WERI-Rb-1 (cell line): ENCODE measurements at regions not wholly inside any gene's neighbourhood (a gene's known extent, or its start where the extent isn't known, plus 50 kb on each side); places are given as distances from the start of the nearest gene placed in this dataset.

ENCODE experiments used
- DNase-seq: peaks from one replicate; pipeline ENCODE4 v3.0.0-alpha.2; 2020
- H3K27ac ChIP-seq: fragments of 250-450 bp; sonication (Bioruptor Pico); 2 replicates; pipeline ENCODE4 v1.5.1; 2020; ENCODE audit warnings: mild to moderate bottlenecking, moderate library complexity
- H3K27me3 ChIP-seq: fragments of 250-450 bp; sonication (Bioruptor Pico); 2 replicates; pipeline ENCODE4 v1.5.1; 2021; ENCODE audit warnings: mild to moderate bottlenecking, low read depth, moderate library complexity; ENCODE audit not compliant: insufficient read depth, severe bottlenecking
- H3K36me3 ChIP-seq: fragments of 250-450 bp; sonication (Bioruptor Pico); 2 replicates; pipeline ENCODE4 v1.5.1; 2020; ENCODE audit warnings: mild to moderate bottlenecking, moderate library complexity
- H3K4me3 ChIP-seq: 2 replicates; pipeline ENCODE4 v1.5.1; 2011; ENCODE audit warnings: low read depth, mild to moderate bottlenecking, control low read depth, low read length
- H3K9me3 ChIP-seq: fragments of 250-450 bp; sonication (Bioruptor Pico); 2 replicates; pipeline ENCODE4 v1.5.1; 2021; ENCODE audit warnings: mild to moderate bottlenecking, moderate library complexity; ENCODE audit not compliant: severe bottlenecking
- TF ChIP-seq, protein P1 (sequence below): IDR thresholded peaks from 2 replicates; pipeline ENCODE4 v1.5.1; 2011; ENCODE audit warnings: low read depth, mild to moderate bottlenecking, control low read depth, inconsistent platforms, low read length

DNA sequence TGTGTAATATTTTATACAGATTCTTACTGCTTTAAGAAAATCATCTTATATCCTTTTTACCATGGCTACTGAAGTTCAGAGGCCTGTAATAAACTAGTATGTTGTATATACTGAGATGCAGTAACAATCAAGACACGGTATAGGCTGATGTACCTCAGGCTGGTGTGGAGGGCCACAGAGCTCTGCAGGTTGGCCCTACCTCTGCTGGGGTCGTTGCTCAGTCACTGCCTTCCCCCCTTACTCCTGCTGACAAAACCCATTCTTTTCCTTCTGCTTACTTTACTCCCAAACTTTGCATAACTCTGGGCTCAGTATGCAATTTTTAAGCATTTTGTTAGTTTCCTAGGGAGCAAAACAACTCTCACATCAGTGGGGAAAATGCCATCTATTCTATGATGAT lies 200.1 kb upstream of the FOXP2 start:
- H3K36me3 ChIP-seq: no peaks in the 10 kb centered on the region
- H3K27ac ChIP-seq: no peak overlapping the region
- TF ChIP-seq, protein P1, sequence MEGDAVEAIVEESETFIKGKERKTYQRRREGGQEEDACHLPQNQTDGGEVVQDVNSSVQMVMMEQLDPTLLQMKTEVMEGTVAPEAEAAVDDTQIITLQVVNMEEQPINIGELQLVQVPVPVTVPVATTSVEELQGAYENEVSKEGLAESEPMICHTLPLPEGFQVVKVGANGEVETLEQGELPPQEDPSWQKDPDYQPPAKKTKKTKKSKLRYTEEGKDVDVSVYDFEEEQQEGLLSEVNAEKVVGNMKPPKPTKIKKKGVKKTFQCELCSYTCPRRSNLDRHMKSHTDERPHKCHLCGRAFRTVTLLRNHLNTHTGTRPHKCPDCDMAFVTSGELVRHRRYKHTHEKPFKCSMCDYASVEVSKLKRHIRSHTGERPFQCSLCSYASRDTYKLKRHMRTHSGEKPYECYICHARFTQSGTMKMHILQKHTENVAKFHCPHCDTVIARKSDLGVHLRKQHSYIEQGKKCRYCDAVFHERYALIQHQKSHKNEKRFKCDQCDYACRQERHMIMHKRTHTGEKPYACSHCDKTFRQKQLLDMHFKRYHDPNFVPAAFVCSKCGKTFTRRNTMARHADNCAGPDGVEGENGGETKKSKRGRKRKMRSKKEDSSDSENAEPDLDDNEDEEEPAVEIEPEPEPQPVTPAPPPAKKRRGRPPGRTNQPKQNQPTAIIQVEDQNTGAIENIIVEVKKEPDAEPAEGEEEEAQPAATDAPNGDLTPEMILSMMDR: no peak
- H3K4me3 ChIP-seq: no peak overlapping the region
- H3K9me3 ChIP-seq: no peaks in the 10 kb centered on the region
- no peak for DNase-seq
- no peaks in the 10 kb centered on the region for H3K27me3 ChIP-seq

DNA sequence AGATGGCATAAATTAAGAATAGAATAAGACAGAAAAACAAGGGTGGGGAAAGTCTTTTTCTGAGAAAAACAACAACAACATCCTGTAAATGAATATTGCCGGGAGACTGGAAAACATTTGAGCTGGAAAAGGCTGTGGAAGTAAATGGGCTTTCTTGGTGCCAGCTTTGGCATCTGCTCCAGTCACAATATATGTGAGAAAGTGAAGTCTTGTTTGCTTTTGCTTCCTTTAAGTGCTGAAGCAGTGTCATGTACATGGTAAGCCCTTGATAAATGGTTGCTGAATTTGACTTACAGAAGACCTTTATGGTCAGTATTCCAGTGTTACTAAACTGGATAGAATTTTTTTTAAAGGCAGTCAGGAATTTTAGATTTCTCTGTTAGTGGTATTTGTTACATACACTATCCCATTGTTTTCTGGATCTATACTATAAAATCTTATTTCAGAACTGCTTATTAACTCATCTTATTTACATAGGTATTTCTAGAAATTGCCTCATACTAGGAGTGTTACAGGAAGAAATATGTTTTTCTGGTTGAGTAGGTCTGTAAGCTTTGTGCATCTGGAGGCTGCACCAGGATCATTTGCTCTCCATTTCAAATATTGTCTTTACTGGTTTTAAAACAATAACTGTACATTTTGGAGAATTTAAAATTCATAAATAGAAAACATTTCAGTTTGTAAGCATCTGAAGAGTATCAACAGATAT lies 201.7 kb upstream of the FOXP2 start:
- H3K9me3 ChIP-seq: no peaks in the 10 kb centered on the region
- no peaks in the 10 kb centered on the region for H3K36me3 ChIP-seq
- no peak for DNase-seq
- no peaks in the 10 kb centered on the region for H3K27me3 ChIP-seq
- TF ChIP-seq, protein P1: no peak
- H3K27ac ChIP-seq: no peak overlapping the region
- no peak overlapping the region for H3K4me3 ChIP-seq

DNA sequence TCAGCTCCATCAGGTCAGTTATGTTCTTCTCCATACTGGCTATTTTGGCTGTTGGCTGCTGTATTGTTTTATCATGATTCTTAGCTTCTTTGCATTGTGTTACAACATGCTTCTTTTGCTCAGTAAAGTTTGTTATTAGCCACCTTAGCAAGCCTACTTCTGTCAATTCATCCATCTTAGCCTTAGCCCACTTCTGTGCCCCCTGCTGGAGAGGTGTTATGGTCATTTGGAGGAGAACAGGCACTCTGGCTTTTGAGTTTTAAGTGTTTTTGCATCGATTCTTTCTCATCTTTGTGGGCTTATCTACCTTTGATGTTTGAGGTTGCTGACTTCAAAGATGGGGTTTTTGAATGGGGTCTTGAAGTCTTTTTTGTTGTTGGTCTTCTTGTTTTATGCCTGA lies 204.6 kb upstream of the FOXP2 start:
- H3K27me3 ChIP-seq: no peaks in the 10 kb centered on the region
- no peak overlapping the region for H3K27ac ChIP-seq
- H3K36me3 ChIP-seq: no peaks in the 10 kb centered on the region
- DNase-seq: no peak
- H3K4me3 ChIP-seq: no peak overlapping the region
- TF ChIP-seq, protein P1: no peak
- no peaks in the 10 kb centered on the region for H3K9me3 ChIP-seq

DNA sequence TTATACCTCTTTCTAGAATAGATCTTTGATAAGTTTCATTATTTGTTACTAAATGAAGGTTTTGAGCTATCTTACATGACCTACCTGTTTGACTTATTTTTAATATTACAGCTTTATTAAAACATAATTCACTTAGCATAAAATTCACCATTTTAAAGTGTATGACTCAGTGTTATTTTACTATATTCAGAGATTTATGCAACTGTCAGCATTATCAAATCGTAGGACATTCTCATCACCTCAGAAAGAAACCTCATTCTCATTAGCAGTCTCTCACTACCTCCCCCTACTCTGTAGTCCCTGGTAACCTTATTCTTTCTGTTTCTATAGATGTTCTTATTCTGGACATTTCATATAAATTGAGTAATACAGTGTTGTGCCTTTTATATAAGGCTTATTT lies 207.9 kb upstream of the FOXP2 start:
- H3K36me3 ChIP-seq: no peaks in the 10 kb centered on the region
- no peaks in the 10 kb centered on the region for H3K27me3 ChIP-seq
- H3K9me3 ChIP-seq: no peaks in the 10 kb centered on the region
- TF ChIP-seq, protein P1: no peak
- H3K4me3 ChIP-seq: no peak overlapping the region
- H3K27ac ChIP-seq: no peak overlapping the region
- DNase-seq: no peak

DNA sequence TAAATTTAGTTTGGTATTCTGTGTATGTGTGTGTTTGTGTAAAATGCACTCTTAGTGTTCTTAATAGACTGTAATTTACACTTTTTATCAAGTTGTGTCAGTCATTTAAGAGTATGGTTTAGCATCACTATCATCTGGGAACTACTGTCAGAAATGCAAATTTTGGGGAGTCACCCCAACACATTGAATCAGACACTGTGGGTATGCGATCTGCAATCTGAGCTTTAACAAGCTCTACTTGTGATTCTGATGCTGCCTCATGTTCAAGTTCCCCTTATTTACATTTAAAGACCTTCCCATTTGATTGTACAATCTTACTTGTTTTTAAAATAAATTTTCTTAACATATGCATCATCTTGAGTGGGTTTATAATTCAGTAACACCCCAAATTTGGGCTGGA lies 218.1 kb upstream of the FOXP2 start:
- Histone ChIP-seq H3K9me3 (no peaks in the 10 kb centered on the region), H3K27ac (no peak overlapping the region), H3K4me3 (no peak overlapping the region), H3K36me3 (no peaks in the 10 kb centered on the region), H3K27me3 (no peaks in the 10 kb centered on the region)
- TF ChIP-seq, protein P1: no peak
- DNase-seq: no peak

DNA sequence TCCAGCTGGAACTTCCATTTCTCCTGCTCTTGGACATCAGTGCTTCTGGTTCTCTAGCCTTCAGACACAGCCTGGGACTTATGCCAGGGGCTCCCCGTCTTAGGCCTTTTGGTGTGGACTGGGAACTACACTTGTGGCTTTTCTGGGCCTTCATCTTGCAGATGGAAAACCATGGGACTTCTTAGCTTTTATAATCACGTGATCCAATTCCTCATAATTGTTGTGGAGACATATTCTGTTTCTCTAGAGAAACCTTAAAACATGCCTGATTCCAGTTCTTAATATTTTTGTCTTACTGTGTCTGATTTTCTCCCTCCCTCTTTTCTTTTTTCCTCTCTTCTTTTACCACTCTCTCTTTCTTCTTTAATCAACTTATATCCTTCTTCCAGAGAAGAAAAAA lies 224.2 kb upstream of the FOXP2 start:
- Histone ChIP-seq H3K4me3 (no peak overlapping the region), H3K27ac (no peak overlapping the region), H3K36me3 (no peaks in the 10 kb centered on the region), H3K27me3 (no peaks in the 10 kb centered on the region), H3K9me3 (no peaks in the 10 kb centered on the region)
- TF ChIP-seq, protein P1: no peak
- DNase-seq: no peak
